HFF-Myc (cell line): ENCODE measurements at regions not wholly inside any gene's neighbourhood (a gene's known extent, or its start where the extent isn't known, plus 50 kb on each side); places are given as distances from the start of the nearest gene placed in this dataset.

Experiments used
- DNase-seq: peaks from one replicate; pipeline ENCODE4 v3.0.0-alpha.2; 2011; ENCODE audit warnings: low read depth; ENCODE audit errors: extremely low read depth
- H3K4me3 ChIP-seq: replicated peaks from 2 replicates; pipeline ENCODE4 v1.5.1; 2011; ENCODE audit warnings: low read depth, mild to moderate bottlenecking, control low read depth, low read length
- CTCF ChIP-seq: IDR thresholded peaks from 2 replicates; pipeline ENCODE4 v1.5.1; 2012; ENCODE audit warnings: mild to moderate bottlenecking, low read depth, low read length, control low read depth; ENCODE audit errors: missing control alignments

DNA sequence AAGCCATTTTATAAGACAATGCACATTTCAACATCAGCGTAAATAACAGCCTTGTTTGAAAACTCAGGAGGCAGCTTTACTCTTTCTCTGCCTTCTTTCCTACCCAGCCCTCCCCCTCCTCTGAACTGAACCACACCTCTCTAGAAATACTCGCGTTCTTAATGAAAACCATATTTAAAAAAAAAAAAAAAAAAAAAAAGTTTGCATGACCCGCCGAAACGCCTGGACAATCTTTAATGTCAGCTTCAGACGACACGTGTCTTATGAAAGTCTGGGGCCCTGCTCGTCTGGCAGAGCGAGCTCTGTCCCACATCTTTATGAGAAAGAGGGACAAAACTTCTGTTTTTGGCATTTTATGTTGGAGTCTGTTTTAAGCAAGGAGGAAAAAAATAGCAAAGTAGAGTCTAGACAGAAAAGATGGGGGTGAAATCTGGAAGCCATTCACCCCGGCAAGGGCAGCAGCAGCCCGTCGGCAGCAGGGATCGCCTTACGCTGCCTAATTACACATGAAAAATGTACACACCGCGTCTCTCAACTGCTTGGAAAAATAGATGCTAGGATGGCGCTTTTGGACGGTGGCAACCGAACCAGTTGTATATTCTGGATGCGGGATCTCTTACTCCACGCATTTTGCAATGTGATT, 130.4 kb upstream of the ETS2 start:
- no peak for DNase-seq

DNA sequence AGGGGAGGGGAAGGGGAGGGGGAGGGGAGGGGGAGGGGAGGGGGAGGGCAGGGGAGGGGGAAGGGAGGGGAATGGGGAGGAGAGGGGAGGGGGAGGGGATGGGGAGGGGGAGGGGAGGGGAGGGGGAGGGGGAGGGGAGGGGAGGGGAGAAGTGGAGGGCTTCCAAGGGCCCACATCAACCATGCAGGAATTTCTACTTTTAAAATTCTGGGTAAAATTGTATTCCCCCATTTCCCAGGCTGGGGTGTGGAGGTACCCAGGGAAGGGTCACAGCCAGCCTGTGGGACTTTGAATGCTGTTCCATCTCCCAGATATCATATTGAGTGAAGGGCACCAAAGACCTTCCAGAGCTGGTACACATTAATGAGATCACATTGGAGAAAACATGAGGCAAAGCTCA, 126.9 kb upstream of the ETS2 start:
- DNase-seq = no peak
- TF ChIP-seq CTCF = no peak
- H3K4me3 ChIP-seq = no peak overlapping the region

More for the DNA sequence above, 130.4 kb upstream of the ETS2 start:
- TF ChIP-seq CTCF = no peak
- H3K4me3 ChIP-seq = no peak overlapping the region

GRCh38 chr21:38679534-38679933, 126.2 kb upstream of the ETS2 start:
- H3K4me3 ChIP-seq = no peak overlapping the region
- DNase-seq = peak; percentile 46
- no peak for TF ChIP-seq CTCF

DNA sequence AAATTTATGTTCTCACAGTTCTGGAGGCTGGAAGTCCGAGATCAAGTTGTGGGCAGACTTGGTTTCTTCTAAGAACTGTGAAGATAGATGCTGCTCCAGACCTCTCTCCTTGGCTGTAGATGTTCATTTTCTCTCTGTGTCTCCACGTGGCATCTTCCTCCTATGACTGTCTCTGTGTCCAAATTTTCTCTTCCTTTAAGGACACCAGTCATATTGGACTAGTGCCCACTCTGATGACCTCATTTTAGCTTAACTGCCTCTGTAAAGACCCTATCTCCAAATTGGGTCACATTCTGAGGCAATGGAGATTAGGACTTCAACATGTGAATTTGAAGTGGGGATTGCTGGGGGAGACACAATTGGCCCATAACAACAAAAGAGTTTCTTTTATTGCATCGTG, 125.3 kb upstream of the ETS2 start:
- TF ChIP-seq CTCF = no peak
- no peak overlapping the region for H3K4me3 ChIP-seq
- DNase-seq = no peak

DNA sequence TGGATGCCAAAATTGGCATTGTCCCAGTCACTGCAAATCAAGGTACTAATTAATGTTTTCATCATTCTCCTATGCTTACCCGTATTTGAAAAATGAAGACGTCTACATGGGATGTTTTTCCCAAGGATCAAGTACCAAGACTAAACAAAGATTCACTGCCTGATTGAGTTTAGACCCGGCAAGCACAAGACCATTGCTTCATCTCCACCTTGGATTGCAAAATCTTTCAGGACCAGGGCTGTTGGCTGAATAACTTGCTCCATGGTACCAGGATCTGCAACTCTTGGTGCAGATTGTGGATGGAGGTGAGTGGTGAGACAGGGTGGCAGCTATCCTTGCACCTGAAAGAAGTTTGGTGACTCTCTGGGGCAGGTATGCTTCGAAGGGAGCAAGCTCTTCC, 122.5 kb upstream of the ETS2 start:
- TF ChIP-seq CTCF = no peak
- H3K4me3 ChIP-seq = no peak overlapping the region
- no peak for DNase-seq

DNA sequence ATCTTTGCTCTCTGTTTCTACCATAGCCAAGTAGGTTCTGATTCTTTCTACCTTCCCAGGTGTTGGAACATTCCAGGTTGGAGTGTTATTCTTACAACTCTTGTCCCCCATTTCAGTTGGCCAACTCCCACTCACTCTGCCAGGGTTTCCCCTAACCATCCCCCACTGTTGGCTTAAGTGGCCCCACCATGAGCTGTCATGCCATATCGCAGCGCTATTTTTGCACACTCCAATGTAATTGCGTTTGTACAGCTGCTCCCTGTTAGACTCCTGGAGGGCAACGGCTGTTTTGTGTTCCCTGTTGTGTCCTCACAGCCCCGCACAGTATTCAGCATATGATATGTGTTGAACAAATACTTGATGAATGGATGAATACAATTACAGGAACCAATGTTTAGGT, 117.7 kb upstream of the ETS2 start:
- no peak for DNase-seq
- H3K4me3 ChIP-seq = no peak overlapping the region
- no peak for TF ChIP-seq CTCF

DNA sequence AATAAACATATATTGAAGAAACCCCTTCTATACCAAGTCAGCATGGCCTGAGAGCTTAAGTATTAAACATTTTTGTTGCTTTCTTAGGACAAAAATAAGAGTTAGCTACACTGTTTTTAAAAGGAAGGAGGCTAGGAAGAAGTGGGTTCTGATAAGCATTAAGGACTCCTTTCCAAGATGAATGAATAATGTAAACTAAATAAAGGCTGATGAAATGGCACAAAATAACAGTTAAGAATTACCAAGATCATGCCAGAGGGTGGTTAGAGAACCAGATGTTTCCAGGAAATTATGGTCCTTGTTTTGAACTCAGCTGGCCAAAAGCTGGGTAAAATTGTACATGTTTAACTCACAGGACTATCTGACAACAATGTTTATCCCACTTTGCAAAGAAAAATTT, 114.1 kb upstream of the ETS2 start:
- DNase-seq = no peak
- H3K4me3 ChIP-seq = no peak overlapping the region

More for the DNA sequence above, 114.1 kb upstream of the ETS2 start:
- no peak for TF ChIP-seq CTCF
